NB4 (cell line): ENCODE measurements at regions not wholly inside any gene's neighbourhood (a gene's known extent, or its start where the extent isn't known, plus 50 kb on each side); places are given as distances from the start of the nearest gene placed in this dataset.

Source experiments
- DNase-seq: peaks from one replicate; pipeline ENCODE4 v3.0.0; 2010; ENCODE audit warnings: low read depth
- H3K4me3 ChIP-seq: one replicate; pipeline ENCODE4 v1.5.1; 2011; ENCODE audit warnings: mild to moderate bottlenecking, low read depth, low read length, moderate library complexity
- CTCF ChIP-seq: IDR thresholded peaks from one replicate; pipeline ENCODE4 v1.5.1; 2012; ENCODE audit warnings: low read depth, low read length
- MAX ChIP-seq: IDR thresholded peaks from 2 replicates; pipeline ENCODE4 v1.6.1; 2011; ENCODE audit warnings: low read depth, low read length
- MYC ChIP-seq: IDR thresholded peaks from 2 replicates; pipeline ENCODE4 v1.6.1; 2011; ENCODE audit warnings: low read depth, low read length
- POLR2A ChIP-seq: IDR thresholded peaks from 2 replicates; pipeline ENCODE4 v1.6.1; 2011; ENCODE audit warnings: mild to moderate bottlenecking; ENCODE audit not compliant: insufficient read length; ENCODE audit errors: extremely low read depth

- no peak overlapping the region for H3K4me3 ChIP-seq
- TF ChIP-seq CTCF (no peak), MAX (no peak), MYC (no peak), POLR2A (no peak)
- DNase-seq = no peak
Measured at GRCh38 chr4:187357821-187358220, 634.2 kb upstream of the FAT1 start.

- no peak for DNase-seq
- H3K4me3 ChIP-seq = no peak overlapping the region
- no peak for TF ChIP-seq CTCF
- TF ChIP-seq MYC = no peak
- TF ChIP-seq MAX = no peak
- no peak for TF ChIP-seq POLR2A
Measured at GRCh38 chr4:187362937-187363857, 632.4 kb upstream of the ZFP42 start.

- H3K4me3 ChIP-seq = no peak overlapping the region
- TF ChIP-seq MAX (no peak), MYC (no peak), POLR2A (no peak), CTCF (no peak)
- DNase-seq = no peak
Measured at GRCh38 chr4:187364401-187364800, 631.2 kb upstream of the ZFP42 start.

- DNase-seq = no peak
- TF ChIP-seq MAX = no peak
- no peak for TF ChIP-seq POLR2A
- no peak for TF ChIP-seq MYC
- TF ChIP-seq CTCF = no peak
- no peak overlapping the region for H3K4me3 ChIP-seq
Measured at GRCh38 chr4:187364851-187365250, 630.7 kb upstream of the ZFP42 start.

GRCh38 chr4:187366530-187366929 is 629.0 kb upstream of the ZFP42 start:
- no peak overlapping the region for H3K4me3 ChIP-seq
- TF ChIP-seq MYC = no peak
- no peak for TF ChIP-seq POLR2A
- no peak for DNase-seq

- DNase-seq = peak; percentile 18
- TF ChIP-seq MYC = no peak
- TF ChIP-seq MAX = no peak
- no peak for TF ChIP-seq CTCF
- no peak for TF ChIP-seq POLR2A
- no peak overlapping the region for H3K4me3 ChIP-seq
Measured at GRCh38 chr4:187370918-187371317, 624.7 kb upstream of the ZFP42 start.
